CD4-positive, CD25-positive, alpha-beta regulatory T cell (primary cell): ENCODE measurements at regions not wholly inside any gene's neighbourhood (a gene's known extent, or its start where the extent isn't known, plus 50 kb on each side); places are given as distances from the start of the nearest gene placed in this dataset.

Source experiments
- ATAC-seq, 2 donors: fragments of 150-1000 bp; cut with Tn5 transposase; one replicate each; pipeline ENCODE4 v1.10.0; 2021; ENCODE audit warnings: low read depth in 2 of 2, moderate number of reproducible peaks in 2 of 2, moderate library complexity in 1 of 2
- DNase-seq, 3 donors: peaks; one replicate each; pipeline versions ENCODE4 v3.0.0 to v3.0.0-alpha.2; 2012 to 2022; ENCODE audit warnings: mixed read lengths in 1 of 3
- H3K27ac ChIP-seq: one replicate; pipeline ENCODE4 v1.7.0; 2013; ENCODE audit warnings: mild to moderate bottlenecking, low read length; ENCODE audit not compliant: insufficient read depth, poor library complexity, severe bottlenecking
- H3K27me3 ChIP-seq: one replicate; pipeline ENCODE4 v1.7.0; 2013; ENCODE audit warnings: low read length; ENCODE audit not compliant: control insufficient read depth, insufficient read depth
- H3K36me3 ChIP-seq: one replicate; pipeline ENCODE4 v1.7.0; 2013; ENCODE audit warnings: mild to moderate bottlenecking, low read length, moderate library complexity; ENCODE audit not compliant: control insufficient read depth, insufficient read depth
- H3K4me1 ChIP-seq: 2 replicates; pipeline ENCODE4 v1.7.0; 2013; ENCODE audit warnings: mild to moderate bottlenecking, low read length; ENCODE audit not compliant: insufficient read depth, control insufficient read depth, poor library complexity, severe bottlenecking
- H3K4me3 ChIP-seq: one replicate; pipeline ENCODE4 v1.7.0; 2013; ENCODE audit warnings: low read depth, mild to moderate bottlenecking, low read length, moderate library complexity
- H3K9me3 ChIP-seq, 2 experiments: 1 replicate in 1 of 2; 2 replicates in 1 of 2; pipeline ENCODE4 v1.7.0; 2013; ENCODE audit warnings: low read length in 2 of 2, mild to moderate bottlenecking in 1 of 2, moderate library complexity in 1 of 2; ENCODE audit not compliant: control insufficient read depth in 2 of 2
- H3K27ac Mint-ChIP-seq, 3 donors: one replicate each; pipeline ENCODE4 v1.8.0; 2020 to 2022; ENCODE audit warnings: mild to moderate bottlenecking in 3 of 3, mixed read lengths in 3 of 3, moderate library complexity in 2 of 3
- H3K27me3 Mint-ChIP-seq: one replicate; pipeline ENCODE4 v1.8.0; 2022; ENCODE audit warnings: mild to moderate bottlenecking, mixed read lengths
- H3K36me3 Mint-ChIP-seq: one replicate; pipeline ENCODE4 v1.8.0; 2020; ENCODE audit warnings: mixed read lengths
- H3K4me1 Mint-ChIP-seq, 4 donors: one replicate each; pipeline ENCODE4 v1.8.0; 2020 to 2022; ENCODE audit warnings: mixed read lengths in 4 of 4, mild to moderate bottlenecking in 1 of 4
- H3K4me3 Mint-ChIP-seq, 4 donors: one replicate each; pipeline ENCODE4 v1.8.0; 2020 to 2022; ENCODE audit warnings: mild to moderate bottlenecking in 4 of 4, mixed read lengths in 4 of 4, moderate library complexity in 3 of 4
- H3K9me3 Mint-ChIP-seq, 7 donors: one replicate each; pipeline ENCODE4 v1.8.0; 2020 to 2022; ENCODE audit warnings: mixed read lengths in 7 of 7, mild to moderate bottlenecking in 3 of 7, moderate library complexity in 2 of 7

DNA sequence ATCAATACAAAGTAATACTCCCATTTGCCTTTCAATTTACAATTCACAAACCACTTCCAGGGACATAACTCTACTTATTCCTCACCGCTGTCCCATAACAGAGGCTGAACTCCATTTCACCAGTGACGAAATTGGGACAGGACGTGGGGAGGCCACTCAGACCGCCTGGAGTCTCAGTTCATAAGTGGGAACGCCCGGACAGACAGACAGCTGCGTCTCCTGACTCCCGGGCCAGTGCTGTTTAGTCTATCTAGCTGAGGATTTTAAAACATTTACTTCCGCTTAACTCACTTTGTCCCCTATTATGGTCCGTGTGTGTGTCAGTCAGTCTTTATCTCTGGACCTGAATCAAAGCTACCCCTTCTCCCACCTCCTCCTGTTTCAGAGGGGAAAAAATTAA, 67.4 kb upstream of the ZNF438 start:
- peaks cover 8 to 21% (median 13%) of the 10 kb centered on the region in 4 donors for H3K4me1 Mint-ChIP-seq
- H3K36me3 ChIP-seq = no peaks in the 10 kb centered on the region
- H3K27me3 Mint-ChIP-seq = peaks cover 13% of the 10 kb centered on the region
- DNase-seq (no peak), ATAC-seq (no peak)
- no peak overlapping the region for H3K4me3 Mint-ChIP-seq
- peaks cover 13% of the 10 kb centered on the region for H3K4me1 ChIP-seq
- no peaks in the 10 kb centered on the region for H3K9me3 ChIP-seq
- H3K9me3 Mint-ChIP-seq = no peaks in the 10 kb centered on the region
- H3K27ac ChIP-seq = no peak overlapping the region
- H3K27ac Mint-ChIP-seq = peak overlapping the region in 1 of 3 donors; percentile 50
- H3K27me3 ChIP-seq = no peaks in the 10 kb centered on the region
- no peaks in the 10 kb centered on the region for H3K36me3 Mint-ChIP-seq
- no peak overlapping the region for H3K4me3 ChIP-seq

GRCh38 chr10:31099664-31100063, 68.0 kb upstream of the ZNF438 start:
- H3K4me1 ChIP-seq = peaks cover 13% of the 10 kb centered on the region
- no peaks in the 10 kb centered on the region for H3K9me3 ChIP-seq
- Mint-ChIP-seq H3K27ac (peak overlapping the region in 1 of 3 donors; percentile 50), H3K36me3 (no peaks in the 10 kb centered on the region), H3K27me3 (peaks cover 13% of the 10 kb centered on the region), H3K9me3 (no peaks in the 10 kb centered on the region), H3K4me3 (no peak overlapping the region), H3K4me1 (peaks cover 8 to 21% (median 13%) of the 10 kb centered on the region in 4 donors)
- H3K27ac ChIP-seq = no peak overlapping the region
- DNase-seq (no peak), ATAC-seq (peak in 1 of 2 donors; percentile 27)
- H3K27me3 ChIP-seq = no peaks in the 10 kb centered on the region
- H3K36me3 ChIP-seq = no peaks in the 10 kb centered on the region
- no peak overlapping the region for H3K4me3 ChIP-seq

GRCh38 chr10:31100115-31100601, 68.5 kb upstream of the ZNF438 start:
- peaks cover 13% of the 10 kb centered on the region for H3K27me3 Mint-ChIP-seq
- H3K27ac Mint-ChIP-seq = peak overlapping the region in 2 of 3 donors; percentile 42 to 44
- H3K4me3 ChIP-seq = no peak overlapping the region
- no peaks in the 10 kb centered on the region for H3K9me3 ChIP-seq
- H3K4me3 Mint-ChIP-seq = no peak overlapping the region
- ATAC-seq (no peak), DNase-seq (no peak)
- no peaks in the 10 kb centered on the region for H3K36me3 Mint-ChIP-seq
- peaks cover 8 to 21% (median 13%) of the 10 kb centered on the region in 4 donors for H3K4me1 Mint-ChIP-seq
- H3K4me1 ChIP-seq = peaks cover 13% of the 10 kb centered on the region
- H3K27me3 ChIP-seq = no peaks in the 10 kb centered on the region
- H3K27ac ChIP-seq = no peak overlapping the region
- H3K9me3 Mint-ChIP-seq = no peaks in the 10 kb centered on the region
- H3K36me3 ChIP-seq = no peaks in the 10 kb centered on the region

DNA sequence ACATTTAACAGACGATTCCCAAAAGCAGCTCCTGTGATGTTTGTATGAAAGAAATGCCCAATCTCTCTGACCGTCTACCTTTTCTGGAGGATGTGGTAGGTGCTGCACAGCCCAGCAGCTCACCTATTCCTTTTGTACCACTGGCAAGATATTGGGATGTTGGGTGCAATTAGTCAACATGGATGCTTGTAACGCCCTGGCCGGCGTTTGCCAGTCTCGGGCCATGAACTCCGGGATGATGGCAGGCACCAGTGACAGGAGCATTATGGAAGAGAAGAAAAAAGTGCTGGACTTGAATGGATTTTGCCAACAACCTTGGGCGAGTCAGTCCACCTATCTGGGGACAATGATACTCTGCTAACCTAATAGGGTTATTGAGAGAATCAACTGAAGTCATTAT, 69.0 kb upstream of the ZNF438 start:
- Histone ChIP-seq H3K27ac (no peak overlapping the region), H3K27me3 (no peaks in the 10 kb centered on the region), H3K4me3 (no peak overlapping the region), H3K36me3 (no peaks in the 10 kb centered on the region), H3K9me3 (no peaks in the 10 kb centered on the region), H3K4me1 (peaks cover 13% of the 10 kb centered on the region)
- Mint-ChIP-seq H3K36me3 (no peaks in the 10 kb centered on the region), H3K4me1 (peaks cover 8 to 21% (median 13%) of the 10 kb centered on the region in 4 donors), H3K27ac (peak overlapping the region in 2 of 3 donors; percentile 44 to 52), H3K9me3 (no peaks in the 10 kb centered on the region), H3K4me3 (no peak overlapping the region), H3K27me3 (peaks cover 13% of the 10 kb centered on the region)
- DNase-seq = no peak
- no peak for ATAC-seq

GRCh38 chr10:31101123-31101522, 69.5 kb upstream of the ZNF438 start:
- Mint-ChIP-seq H3K4me3 (no peak overlapping the region), H3K4me1 (peaks cover 8 to 21% (median 13%) of the 10 kb centered on the region in 4 donors), H3K9me3 (no peaks in the 10 kb centered on the region), H3K36me3 (no peaks in the 10 kb centered on the region), H3K27me3 (peaks cover 13% of the 10 kb centered on the region), H3K27ac (peak overlapping the region in 2 of 3 donors; percentile 52 to 83)
- no peaks in the 10 kb centered on the region for H3K27me3 ChIP-seq
- DNase-seq (peak in 1 of 3 donors; percentile 66), ATAC-seq (peak; percentile 86 to 88)
- no peak overlapping the region for H3K4me3 ChIP-seq
- H3K9me3 ChIP-seq = no peaks in the 10 kb centered on the region
- peaks cover 13% of the 10 kb centered on the region for H3K4me1 ChIP-seq
- H3K27ac ChIP-seq = no peak overlapping the region
- H3K36me3 ChIP-seq = no peaks in the 10 kb centered on the region

DNA sequence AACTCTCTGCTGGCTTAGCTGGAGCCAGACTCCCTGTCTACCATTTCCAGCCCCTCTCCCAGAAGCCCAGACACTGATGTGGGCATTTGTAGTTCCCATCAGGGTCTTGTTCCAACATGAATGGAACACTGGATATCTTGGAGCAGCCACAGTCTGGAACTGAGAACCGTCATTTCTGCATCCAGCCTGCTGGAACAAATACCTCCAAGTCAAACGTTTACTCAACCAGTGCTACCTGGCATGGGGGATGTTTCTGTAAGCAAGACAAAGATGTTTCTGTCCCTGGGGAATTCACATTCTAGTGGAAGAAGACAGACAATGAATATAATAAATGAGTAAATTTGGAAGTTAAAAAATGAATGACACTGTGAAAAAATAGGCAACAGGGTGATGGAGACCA, 70.8 kb upstream of the ZNF438 start:
- Histone ChIP-seq H3K27ac (no peak overlapping the region), H3K36me3 (no peaks in the 10 kb centered on the region), H3K27me3 (no peaks in the 10 kb centered on the region), H3K4me1 (peaks cover 13% of the 10 kb centered on the region), H3K4me3 (no peak overlapping the region), H3K9me3 (no peaks in the 10 kb centered on the region)
- Mint-ChIP-seq H3K9me3 (no peaks in the 10 kb centered on the region), H3K4me3 (no peak overlapping the region), H3K4me1 (peaks cover 8 to 21% (median 13%) of the 10 kb centered on the region in 4 donors), H3K27me3 (peaks cover 13% of the 10 kb centered on the region), H3K36me3 (no peaks in the 10 kb centered on the region), H3K27ac (peak overlapping the region in 1 of 3 donors; percentile 25)
- DNase-seq (no peak), ATAC-seq (no peak)

GRCh38 chr10:31103112-31103511, 71.4 kb upstream of the ZNF438 start:
- no peaks in the 10 kb centered on the region for H3K36me3 Mint-ChIP-seq
- Histone ChIP-seq H3K4me3 (no peak overlapping the region), H3K9me3 (no peaks in the 10 kb centered on the region), H3K4me1 (peaks cover 13% of the 10 kb centered on the region), H3K27me3 (no peaks in the 10 kb centered on the region), H3K27ac (no peak overlapping the region), H3K36me3 (no peaks in the 10 kb centered on the region)
- peaks cover 8 to 21% (median 13%) of the 10 kb centered on the region in 4 donors for H3K4me1 Mint-ChIP-seq
- H3K9me3 Mint-ChIP-seq = no peaks in the 10 kb centered on the region
- H3K27ac Mint-ChIP-seq = no peak overlapping the region
- peaks cover 12% of the 10 kb centered on the region for H3K27me3 Mint-ChIP-seq
- no peak for ATAC-seq
- DNase-seq = no peak
- no peak overlapping the region for H3K4me3 Mint-ChIP-seq

DNA sequence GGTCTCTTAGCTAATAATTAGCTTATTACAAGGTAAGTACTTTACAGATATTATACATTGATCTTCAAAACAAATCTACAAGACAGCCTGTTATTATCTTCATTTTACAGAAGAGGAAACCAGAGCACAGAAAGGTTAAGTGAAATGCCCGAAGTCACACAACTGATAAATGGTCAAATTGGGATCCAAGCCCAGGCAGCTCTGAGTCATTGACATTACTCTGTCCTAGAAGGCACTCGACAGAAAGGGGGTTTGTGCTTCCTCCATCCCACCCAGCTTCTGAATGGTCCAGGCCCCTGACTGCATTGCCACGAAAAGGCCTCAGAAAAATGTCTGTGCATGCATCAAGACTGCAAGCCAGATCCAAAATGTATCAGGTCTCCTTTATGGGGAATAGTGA, 81.3 kb upstream of the ZNF438 start:
- H3K27me3 ChIP-seq = no peaks in the 10 kb centered on the region
- no peak for ATAC-seq
- H3K4me3 Mint-ChIP-seq = no peak overlapping the region

More for the DNA sequence above, 81.3 kb upstream of the ZNF438 start:
- Histone ChIP-seq H3K9me3 (peaks cover 0 to 2% of the 10 kb centered on the region in 2 experiments), H3K36me3 (no peaks in the 10 kb centered on the region), H3K4me3 (no peak overlapping the region), H3K4me1 (no peaks in the 10 kb centered on the region), H3K27ac (no peak overlapping the region)
- Mint-ChIP-seq H3K27ac (no peak overlapping the region), H3K4me1 (no peaks in the 10 kb centered on the region), H3K27me3 (peaks cover 6% of the 10 kb centered on the region), H3K36me3 (peaks cover 4% of the 10 kb centered on the region), H3K9me3 (peaks cover 0 to 5% (median 1%) of the 10 kb centered on the region in 7 donors)
- no peak for DNase-seq
